Gastroesophageal sphincter (tissue), 3 donors: ENCODE measurements at regions not wholly inside any gene's neighbourhood (a gene's known extent, or its start where the extent isn't known, plus 50 kb on each side); places are given as distances from the start of the nearest gene placed in this dataset.

Experiments
- CTCF ChIP-seq, 4 experiments: fragments of 200-600 bp in 2 of 4; fragments of 450-650 bp in 2 of 4; sonication (generic) in 1 of 4; IDR thresholded peaks; one replicate each; pipeline ENCODE4 v1.5.1; 2017 to 2019; ENCODE audit warnings: antibody characterized with exemption in 4 of 4, mild to moderate bottlenecking in 2 of 4, moderate library complexity in 2 of 4
- POLR2A ChIP-seq, 2 donors: fragments of 450-650 bp; IDR thresholded peaks; one replicate each; pipeline ENCODE4 v1.6.1; 2017; ENCODE audit warnings: antibody characterized with exemption in 2 of 2, mild to moderate bottlenecking in 2 of 2, moderate library complexity in 1 of 2
- POLR2AphosphoS5 ChIP-seq: sonication (generic); formaldehyde crosslinking; IDR thresholded peaks from one replicate; pipeline ENCODE4 v1.6.1; 2017; ENCODE audit warnings: antibody characterized with exemption

- TF ChIP-seq CTCF (IDR thresholded peaks at IDR 0.05): no peak
- TF ChIP-seq POLR2A (IDR thresholded peaks at IDR 0.05): no peak
- TF ChIP-seq POLR2AphosphoS5: no peak
These were observed 109.0 kb upstream of the KLF6 start for GRCh38 chr10:3893901-3894563.
